Right lobe of liver (tissue), 4 donors: ENCODE measurements at regions not wholly inside any gene's neighbourhood (a gene's known extent, or its start where the extent isn't known, plus 50 kb on each side); places are given as distances from the start of the nearest gene placed in this dataset.

Source experiments
- POLR2A ChIP-seq: fragments of 450-650 bp; IDR thresholded peaks from one replicate; pipeline ENCODE4 v1.6.1; 2017; ENCODE audit warnings: antibody characterized with exemption, mild to moderate bottlenecking
- TF ChIP-seq, protein P1 (sequence below), 4 donors: fragments of 200-600 bp in 3 of 4; fragments of 450-650 bp in 1 of 4; IDR thresholded peaks; one replicate each; pipeline versions ENCODE4 v1.5.1 to v1.8.0; 2016 to 2022; ENCODE audit warnings: antibody characterized with exemption in 4 of 4, mild to moderate bottlenecking in 2 of 4
- donor health status: DM: no; HTN: no; CAD: no.
- donor health status: DM: no; HTN: no; CAD: no.
- donor health status: DM: no; HTN: yes; CAD: no.

DNA sequence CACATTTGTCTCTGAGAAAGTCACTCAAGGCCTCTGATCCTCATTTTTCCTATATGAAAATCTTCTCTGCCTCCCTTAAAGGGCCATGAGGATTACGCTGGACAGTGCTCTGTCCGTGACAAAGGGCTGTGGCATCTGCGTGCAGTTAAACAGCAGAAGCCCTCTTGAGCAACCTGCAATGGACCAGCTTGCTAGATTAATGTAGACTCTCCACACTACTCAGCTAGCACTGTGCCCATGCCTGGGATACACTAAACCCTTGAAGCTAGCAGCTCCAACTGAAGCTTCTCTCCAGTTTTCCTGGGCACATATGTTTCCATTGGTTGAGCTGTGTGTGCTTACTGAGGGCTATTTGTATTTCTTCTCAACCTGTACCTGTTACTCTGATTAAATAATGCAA is 303.8 kb downstream of the RPLP1 start:
- TF ChIP-seq, protein P1, sequence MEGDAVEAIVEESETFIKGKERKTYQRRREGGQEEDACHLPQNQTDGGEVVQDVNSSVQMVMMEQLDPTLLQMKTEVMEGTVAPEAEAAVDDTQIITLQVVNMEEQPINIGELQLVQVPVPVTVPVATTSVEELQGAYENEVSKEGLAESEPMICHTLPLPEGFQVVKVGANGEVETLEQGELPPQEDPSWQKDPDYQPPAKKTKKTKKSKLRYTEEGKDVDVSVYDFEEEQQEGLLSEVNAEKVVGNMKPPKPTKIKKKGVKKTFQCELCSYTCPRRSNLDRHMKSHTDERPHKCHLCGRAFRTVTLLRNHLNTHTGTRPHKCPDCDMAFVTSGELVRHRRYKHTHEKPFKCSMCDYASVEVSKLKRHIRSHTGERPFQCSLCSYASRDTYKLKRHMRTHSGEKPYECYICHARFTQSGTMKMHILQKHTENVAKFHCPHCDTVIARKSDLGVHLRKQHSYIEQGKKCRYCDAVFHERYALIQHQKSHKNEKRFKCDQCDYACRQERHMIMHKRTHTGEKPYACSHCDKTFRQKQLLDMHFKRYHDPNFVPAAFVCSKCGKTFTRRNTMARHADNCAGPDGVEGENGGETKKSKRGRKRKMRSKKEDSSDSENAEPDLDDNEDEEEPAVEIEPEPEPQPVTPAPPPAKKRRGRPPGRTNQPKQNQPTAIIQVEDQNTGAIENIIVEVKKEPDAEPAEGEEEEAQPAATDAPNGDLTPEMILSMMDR (IDR thresholded peaks at IDR 0.05), result no peak
- no peak for TF ChIP-seq POLR2A
